Amygdala (tissue), 56 donors: ENCODE measurements at regions not wholly inside any gene's neighbourhood (a gene's known extent, or its start where the extent isn't known, plus 50 kb on each side); places are given as distances from the start of the nearest gene placed in this dataset.
A peak's percentile ranks its signal among the peaks of the same experiment; 100 is the strongest.
"Not testable (repeated sequence)": the region's sequence is repeated elsewhere in the genome, so short reads cannot be mapped to it uniquely, and the experiment has no call there.

ENCODE experiments used
- DNase-seq, 56 donors: peaks; one replicate each; lab custom pipeline; 2025; lab: John Stamatoyannopoulos, UW

DNA sequence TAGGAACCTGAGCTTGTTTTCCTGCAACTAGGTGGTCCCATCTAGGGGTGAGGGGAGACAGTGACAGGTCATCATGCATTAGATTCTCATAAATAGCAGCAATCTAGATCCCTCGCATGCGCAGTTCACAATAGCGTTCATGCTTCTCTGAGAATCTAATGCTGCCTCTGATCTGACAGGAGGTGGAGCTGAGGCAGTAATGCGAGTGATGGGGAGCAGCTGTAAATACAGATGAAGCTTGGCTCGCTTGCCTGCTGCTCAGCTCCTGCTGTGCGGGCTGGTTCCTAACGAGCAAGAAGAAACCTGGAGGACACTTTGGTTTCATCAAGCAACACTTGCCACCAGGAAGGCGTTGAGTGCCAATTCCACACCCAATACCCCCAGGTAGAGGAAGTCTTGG, 95.1 kb upstream of the OLIG2 start:
- DNase-seq: no peak

DNA sequence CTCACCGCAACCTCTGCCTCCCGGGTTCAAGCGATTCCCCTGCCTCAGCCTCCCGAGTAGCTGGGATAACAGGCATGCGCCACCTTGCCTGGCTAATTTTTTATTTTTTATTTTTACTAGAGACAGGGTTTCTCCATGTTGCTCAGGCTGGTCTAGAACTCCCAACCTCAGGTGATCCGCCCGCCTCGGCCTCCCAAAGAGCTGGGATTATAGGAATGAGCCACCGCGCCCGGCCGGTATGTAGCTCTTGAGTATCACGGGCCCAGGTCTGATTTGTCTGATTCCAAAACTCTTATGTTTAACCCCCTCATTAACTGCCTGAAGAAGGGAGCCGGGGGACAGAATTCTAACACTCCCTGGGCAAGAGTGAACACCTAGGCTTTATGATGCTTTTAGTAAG, 91.7 kb upstream of the OLIG2 start:
- DNase-seq: not testable (repeated sequence)

DNA sequence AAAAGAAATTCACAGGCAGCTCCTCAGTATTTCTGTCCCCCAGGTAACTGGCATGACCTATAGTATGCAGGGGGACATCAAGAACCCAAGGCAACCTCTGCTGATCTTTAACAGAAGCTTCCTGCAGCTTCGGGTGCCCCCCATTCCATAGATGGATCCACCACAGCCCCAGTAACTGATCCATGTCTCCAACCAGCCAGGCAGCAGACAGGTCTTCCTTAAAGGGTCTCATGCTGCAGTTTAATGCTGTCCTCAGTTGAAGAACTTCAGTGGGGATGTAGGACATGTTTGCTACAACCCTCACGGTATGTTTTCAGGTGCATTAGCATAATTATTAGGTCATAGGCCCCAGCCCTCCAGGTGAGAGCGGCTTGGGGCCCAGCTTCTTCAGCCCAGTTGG, 90.9 kb upstream of the OLIG2 start:
- DNase-seq: no peak

DNA sequence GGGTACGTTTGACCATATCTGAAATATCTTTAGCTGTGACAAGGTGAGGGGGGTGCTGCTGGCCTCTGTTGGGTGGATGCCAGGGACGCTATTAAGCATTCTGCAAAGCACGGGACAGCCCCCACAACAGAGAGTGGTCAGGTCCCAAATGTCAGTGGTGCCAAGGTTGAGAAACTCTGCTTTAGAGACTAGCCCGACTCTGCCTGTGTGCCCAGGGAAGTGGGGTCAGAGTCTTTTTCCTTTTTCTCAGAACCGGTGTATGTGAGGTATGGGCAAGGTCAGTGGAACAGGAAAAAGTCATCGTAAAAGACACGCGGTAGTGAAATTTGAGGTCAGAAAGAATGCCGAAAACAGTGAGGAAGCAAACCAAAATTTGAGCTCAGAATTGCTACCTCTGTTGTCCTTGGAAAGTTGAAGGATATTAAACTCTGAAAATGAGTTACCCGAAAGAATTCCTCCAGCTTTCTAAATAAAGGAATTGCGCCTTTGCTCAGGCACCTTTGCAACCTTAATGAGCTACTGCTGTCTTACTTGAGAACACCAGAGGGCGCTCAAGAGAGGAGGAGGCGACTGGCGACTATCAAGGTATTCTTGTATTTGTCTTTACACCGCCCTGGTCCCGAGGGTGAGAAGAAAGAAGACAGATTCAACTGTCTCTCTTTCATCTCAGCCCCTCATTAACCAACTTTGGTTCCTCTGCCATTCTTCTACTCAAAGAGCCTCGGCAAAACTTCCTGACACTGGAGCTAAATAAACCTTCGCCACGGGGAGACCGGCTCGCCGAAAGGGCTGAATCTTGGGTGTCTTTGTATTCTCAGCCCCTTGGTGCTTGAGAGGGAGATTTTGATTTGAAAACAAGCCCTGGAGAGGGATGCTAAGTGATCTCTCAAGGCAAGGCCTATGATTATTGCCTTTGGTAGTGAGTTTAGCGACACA, 85.4 kb upstream of the OLIG2 start:
- DNase-seq: peak in 21 of 56 donors; percentile 3 to 57 (median 19)

DNA sequence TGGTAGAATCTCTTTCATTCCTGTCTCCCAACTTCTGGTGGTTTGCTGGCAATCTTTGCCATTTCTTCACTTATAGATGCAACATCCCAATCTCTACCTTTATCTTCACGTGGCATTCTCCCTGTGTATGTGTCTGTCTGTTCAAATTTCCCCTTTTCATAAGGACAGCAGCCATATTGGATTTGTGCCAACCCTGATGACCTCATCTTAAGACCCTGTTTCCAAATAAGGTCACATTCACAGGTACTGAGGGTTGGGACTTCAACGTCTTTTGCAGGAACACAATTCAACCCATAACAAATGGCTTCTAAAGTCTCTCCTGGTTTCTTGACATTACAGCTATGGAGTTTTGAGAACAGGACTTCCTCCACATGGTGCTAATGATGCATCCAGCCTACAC, 84.5 kb upstream of the OLIG2 start:
- no peak for DNase-seq

DNA sequence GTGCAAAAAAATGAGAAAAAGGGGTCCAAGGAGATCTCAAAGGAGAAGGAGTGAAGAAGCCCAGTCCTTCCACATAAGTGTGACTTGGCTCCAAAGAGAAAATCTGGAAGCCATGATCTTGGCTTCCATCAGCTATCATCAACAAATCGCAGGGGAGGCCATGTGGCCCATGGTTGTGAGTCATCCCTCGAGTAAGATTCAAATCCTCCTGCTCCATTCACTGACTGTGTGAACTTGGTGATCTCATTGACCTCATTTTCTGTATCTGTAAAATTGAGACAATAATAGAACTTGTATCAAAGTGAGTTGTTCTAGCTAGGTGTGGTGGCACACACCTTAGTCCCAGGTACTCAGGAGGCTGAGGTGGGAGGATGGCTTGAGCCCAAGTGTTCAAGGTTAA, 79.1 kb upstream of the OLIG2 start:
- DNase-seq: no peak

DNA sequence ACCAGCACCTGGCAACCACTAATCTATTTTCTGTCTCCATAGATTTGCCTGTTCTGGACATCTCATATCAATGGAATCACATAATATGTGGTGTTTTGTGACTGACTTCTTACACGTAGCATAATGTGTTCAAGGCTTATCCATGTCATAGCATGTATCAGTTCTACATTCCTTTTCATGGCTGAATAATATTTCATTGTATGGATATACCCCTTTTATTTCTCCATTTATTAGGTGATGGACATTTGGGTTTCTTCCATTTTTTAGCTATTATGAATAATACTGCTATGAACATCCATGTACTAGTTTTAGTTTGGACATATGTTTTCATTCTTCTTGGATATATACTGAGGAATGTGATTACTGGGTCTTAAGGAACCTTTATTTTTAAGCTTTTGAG, 78.0 kb upstream of the OLIG2 start:
- no peak for DNase-seq

DNA sequence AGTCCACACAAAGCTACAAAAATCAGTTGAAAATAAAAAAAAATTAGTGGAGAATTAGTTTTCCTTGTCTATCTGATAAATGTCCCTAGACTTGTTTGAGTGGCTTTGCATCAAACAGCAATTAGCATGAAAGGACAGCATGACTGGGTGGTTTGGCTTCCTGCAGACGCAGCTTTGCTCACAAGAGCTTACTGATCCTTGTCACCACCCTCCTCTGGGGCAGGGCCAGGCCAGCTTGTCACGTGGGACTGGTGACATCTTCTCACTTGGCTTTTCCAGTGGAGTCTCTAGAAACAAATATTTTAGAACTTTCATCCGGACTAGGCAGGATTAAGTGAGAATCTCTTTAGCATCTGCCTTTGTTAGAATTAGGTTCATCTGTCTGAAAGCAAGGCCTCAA, 76.0 kb upstream of the OLIG2 start:
- DNase-seq: peak in 28 of 56 donors; percentile 8 to 86 (median 34)

DNA sequence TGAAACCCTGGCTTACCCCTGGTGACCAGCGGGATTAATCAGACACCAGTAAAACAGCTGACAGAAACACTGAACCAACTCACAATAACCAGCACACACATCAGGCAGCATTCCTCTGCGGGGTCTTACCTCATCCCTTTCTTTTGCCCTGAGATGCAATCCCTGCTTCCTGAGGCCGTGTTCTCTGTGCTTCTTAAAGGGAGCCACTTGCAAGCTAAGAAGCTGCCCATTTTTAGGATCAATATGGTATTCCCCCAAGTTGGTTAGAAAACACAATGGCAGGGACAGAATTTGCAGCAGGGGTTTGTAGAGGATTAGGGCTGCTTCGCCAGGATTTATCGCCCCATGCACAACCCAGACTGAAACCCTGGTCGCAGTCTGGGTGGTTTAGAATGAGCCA, 74.7 kb upstream of the OLIG2 start:
- no peak for DNase-seq

DNA sequence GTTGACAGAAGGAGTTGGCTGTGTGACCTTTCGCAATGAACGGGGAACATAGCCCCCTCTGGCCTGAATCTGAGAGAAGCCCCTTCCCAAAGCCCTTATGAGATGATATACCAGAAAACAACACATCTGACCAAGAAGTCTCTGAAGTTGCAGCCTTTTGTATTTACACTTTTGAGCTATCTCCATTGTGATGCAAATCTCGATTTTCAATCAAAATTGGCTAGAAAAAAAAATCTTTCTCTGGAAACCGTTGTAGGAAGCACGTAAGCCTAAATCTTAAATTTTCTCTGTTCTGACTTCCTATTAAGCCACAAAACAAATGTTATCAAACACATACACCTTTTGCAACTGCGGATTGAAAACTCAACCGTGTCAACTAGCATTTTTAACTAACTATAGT, 71.4 kb upstream of the OLIG2 start:
- no peak for DNase-seq

DNA sequence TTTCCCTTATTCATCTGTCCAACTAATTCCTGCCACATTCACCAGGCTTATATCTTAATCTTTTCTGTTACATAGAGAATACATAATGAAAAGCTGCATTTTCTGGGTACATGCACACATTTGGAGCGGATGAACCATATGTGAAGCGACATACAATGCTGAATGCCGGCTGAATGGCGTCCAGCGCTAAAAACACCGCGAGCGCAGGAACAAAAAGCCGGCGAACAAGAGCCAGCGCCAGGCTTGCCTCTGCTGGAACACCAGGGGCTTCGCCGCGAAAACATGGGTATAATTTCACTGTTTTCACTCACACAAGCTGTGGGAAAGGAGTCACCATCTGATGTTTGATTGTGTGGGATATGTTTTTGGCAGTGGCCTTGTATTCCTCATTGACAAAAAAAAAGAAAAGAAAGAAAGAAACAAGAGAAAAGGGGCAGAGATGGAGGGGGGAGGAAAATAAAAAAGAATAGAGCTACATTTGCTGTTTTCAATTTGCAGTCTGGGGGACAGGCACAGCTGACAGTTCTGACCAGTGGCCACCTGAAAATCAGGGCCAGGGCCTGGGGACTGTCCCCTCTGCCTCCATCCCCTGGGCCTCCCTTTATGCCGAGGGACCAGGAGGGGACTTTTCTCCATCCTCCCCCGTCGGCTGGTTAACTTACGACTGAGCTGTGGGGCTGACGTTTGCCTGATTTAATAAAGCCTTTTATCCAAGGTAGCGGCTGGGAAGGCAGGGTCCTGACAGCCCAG, 70.2 kb upstream of the OLIG2 start:
- peak in 13 of 56 donors; percentile 4 to 49 (median 35) for DNase-seq

DNA sequence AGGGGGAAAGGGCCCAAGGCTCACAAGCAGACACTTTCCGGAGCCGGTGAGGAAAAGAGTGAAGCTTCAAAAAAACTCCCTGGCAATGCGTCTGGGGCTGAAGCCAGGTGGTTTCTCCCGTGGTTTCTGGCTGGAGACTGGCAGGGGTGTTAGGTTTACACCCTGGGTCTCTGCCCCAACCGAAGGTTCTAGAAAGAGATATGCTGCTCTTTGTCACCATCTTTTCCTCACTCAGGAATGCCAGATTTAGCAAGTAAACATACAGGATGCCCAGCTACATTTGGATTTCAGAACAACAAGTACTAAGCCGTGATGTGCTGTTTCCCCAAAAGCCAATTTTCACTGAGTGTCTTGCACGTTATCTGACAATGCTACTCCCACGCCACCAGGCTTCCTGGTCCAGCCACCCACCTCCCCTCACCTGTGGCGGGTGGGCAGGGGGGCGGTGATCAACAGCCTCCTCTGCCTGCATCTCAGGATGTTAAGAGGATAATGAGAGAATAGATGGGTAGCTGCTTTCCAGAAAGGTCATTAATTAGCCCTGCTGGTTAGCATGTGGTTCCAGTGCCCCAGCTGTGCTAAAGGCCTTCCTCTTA, 69.6 kb upstream of the OLIG2 start:
- peak in 3 of 56 donors; percentile 9 to 47 (median 10) for DNase-seq

DNA sequence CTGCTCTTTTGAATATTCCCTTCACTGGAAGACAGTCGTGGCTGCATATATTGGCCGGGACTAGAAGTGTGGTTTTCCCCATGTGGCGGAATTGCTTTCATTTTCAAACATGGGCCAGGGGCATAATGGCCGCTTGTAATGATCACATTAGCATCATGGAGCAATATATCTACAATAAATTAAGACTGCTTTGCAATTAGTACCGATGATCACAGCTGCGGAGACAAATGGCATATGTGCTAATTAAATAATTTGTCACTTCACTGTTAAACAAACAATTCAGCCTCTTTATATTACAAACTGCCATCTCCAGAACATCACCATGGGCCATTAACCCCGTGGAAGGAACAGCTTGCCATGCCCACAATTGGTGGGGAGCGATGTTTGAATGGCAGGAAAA, 68.2 kb upstream of the OLIG2 start:
- no peak for DNase-seq

DNA sequence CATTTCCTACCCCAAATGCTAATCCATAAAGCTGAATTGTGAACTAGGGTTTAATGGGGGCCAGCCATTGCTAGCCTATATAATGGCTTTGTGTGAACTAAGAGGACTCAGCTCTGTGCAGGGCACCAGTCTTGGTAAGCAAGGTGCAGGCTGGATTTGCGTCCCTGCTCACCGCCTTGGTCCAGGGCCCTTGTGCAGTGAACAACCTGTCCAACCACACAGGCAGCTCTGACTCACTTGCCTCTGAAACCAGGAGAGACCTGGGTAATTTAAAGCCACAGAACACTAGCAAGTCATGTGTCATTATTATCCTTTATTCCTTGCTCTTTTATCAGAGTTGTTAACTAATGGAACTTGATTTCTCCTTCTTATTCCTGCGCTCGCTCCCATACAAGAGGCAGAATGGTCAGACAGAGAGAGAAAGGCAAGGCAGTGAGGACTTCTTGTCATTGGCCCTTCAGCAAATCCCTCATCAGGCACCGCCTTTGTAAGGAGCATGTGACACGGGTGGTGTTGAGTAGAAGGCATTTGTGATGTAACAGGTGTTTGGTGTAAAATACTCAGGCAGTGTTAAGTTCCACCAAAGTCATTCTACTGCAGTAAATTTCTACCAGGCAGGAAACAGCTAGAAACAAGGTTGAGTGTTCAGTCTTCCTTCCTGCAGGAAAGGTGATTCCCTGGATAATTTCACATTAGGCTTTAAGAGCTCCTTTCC, 67.3 kb upstream of the OLIG2 start:
- no peak for DNase-seq

DNA sequence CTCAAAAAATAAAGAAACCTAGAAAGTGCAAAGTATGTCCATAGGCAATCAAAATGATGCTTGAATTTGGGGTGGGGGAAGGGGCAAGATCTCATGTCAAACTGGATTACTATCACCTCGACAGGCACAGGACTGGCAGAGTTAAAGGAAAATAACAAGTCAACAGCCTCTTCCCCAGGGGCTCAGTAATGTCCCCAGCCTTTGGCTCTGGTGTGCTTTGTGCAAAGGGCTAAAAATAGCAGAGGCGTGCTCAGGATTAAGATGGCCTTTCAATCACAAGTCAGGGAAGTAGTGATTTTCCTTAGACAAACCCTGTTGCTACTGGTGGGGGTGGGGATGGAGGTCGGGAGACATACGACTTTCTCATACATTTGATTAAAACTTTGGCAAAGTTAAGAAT, 63.5 kb upstream of the OLIG2 start:
- DNase-seq: no peak

DNA sequence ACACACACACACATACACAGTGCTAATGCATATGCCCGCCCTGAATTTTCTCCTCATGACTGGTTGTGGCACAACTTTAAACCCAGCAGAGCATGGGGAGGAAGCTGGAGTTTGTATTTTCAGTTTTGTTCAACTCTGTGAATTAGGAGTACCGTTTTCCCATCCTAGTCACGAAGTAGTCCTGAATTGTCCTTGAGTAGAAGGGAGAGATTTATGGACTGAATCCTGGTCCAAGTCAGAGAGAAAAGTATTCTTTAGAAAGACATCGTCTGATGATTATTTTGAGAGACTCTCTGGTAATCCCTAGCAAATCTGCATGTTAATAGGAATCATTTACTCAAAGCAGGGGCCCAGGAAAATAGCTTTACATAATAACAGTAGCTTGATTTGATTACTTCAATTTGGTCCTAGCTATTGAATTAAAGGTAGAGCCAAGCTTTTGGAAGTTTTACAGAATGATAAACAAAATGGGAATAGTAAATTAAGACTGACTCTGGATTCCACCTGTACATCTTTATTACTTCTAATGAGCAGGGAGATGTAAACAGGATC, 60.5 kb upstream of the OLIG2 start:
- no peak for DNase-seq

DNA sequence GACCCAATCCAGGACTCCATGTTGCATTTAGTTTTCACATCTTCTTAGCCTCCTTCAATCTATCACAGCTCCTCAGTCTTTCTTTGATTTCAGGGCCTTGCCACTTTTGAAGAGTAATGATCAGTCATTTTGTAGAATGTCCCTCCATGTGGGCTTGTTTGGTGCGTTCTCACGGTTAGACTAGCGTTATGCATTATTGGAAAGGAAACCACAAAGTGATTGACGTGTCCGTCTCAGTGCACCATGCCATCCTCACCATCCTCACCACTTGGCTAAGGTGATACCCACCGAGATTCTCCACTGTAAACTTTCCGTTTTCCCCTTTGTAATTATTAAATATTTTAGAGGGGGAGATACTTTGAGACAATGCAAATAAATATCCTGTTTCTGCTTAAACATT, 59.6 kb upstream of the OLIG2 start:
- no peak for DNase-seq

DNA sequence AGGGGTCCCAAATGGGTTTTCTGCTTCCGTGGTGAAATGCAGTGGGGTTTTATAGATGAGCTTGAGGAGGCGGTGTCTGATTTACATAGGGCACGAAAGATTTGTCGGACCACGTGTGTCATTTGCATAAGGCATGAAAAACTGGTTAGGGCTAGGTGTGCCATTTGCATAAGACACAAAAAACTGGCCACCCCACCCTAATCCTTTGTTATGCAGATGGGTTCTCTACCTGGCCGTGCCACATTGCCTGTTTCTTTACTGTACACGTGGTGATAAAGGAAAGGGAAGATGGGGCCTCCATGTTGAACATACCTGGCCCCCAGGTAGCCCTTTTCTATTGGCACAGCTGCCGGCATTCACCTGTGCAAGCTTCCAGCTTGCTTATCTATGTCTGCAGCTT, 57.6 kb upstream of the OLIG2 start:
- not testable (repeated sequence) for DNase-seq

DNA sequence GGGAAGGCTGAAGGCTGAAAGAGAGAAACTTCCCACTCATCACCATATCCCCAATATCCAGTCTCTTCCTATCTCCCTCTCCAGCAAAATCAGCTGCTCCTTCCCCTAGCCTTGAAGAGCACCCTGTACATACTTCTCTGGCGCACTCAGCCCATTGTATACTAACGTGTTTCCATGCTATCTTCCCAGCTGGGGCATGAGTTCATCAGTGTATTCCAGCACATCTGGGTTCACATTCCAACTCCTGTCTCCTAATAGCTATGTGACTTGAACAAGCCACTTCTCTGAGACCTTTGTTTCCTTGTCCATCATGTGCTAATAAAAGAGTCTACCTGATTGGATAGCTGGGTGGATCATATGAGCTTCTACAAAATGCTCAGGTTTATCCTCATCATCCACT, 51.1 kb upstream of the OLIG2 start:
- DNase-seq: no peak

DNA sequence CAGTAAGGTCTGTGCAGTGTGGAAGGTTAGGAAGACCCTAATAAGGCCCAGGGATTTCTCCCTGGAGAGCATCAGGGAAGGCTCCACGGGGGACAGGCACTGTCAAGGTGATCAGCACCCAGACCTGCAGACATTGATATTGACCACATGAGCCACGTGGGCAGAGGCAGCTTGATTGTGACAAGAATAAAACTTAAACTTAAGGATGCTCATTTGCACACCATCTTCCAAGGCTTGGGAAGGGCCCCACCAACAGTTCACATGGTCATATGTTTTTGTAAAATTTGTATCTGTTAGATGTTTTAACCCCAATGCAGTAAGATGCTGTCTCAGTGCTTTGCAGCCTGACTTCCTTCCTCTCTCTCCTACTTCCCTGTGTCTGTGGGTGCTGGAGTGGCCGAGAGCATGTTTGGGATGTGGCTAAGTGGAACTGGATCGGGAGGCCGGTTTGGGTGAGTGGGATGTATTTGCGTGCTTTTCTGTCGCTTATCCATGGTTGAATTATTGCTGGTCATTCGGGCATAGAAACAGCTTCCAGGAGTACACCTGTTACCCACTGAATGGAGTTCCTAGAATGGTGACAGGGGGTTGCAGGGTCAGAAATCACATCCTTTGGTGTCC, 49.8 kb upstream of the OLIG2 start:
- no peak for DNase-seq
